NB4 (cell line): ENCODE measurements at regions not wholly inside any gene's neighbourhood (a gene's known extent, or its start where the extent isn't known, plus 50 kb on each side); places are given as distances from the start of the nearest gene placed in this dataset.
A peak's percentile ranks its signal among the peaks of the same experiment; 100 is the strongest.

Source experiments
- DNase-seq: peaks from one replicate; pipeline ENCODE4 v3.0.0; 2010; ENCODE audit warnings: low read depth
- H3K4me3 ChIP-seq: one replicate; pipeline ENCODE4 v1.5.1; 2011; ENCODE audit warnings: mild to moderate bottlenecking, low read depth, low read length, moderate library complexity
- CTCF ChIP-seq: IDR thresholded peaks from one replicate; pipeline ENCODE4 v1.5.1; 2012; ENCODE audit warnings: low read depth, low read length
- MAX ChIP-seq: IDR thresholded peaks from 2 replicates; pipeline ENCODE4 v1.6.1; 2011; ENCODE audit warnings: low read depth, low read length
- MYC ChIP-seq: IDR thresholded peaks from 2 replicates; pipeline ENCODE4 v1.6.1; 2011; ENCODE audit warnings: low read depth, low read length
- POLR2A ChIP-seq: IDR thresholded peaks from 2 replicates; pipeline ENCODE4 v1.6.1; 2011; ENCODE audit warnings: mild to moderate bottlenecking; ENCODE audit not compliant: insufficient read length; ENCODE audit errors: extremely low read depth

GRCh38 chr20:22974354-22974753, 60.8 kb upstream of the SSTR4 start:
- TF ChIP-seq MYC, result no peak
- peak; percentile 72 for TF ChIP-seq CTCF
- H3K4me3 ChIP-seq, result no peak overlapping the region
- DNase-seq, result peak; percentile 45

GRCh38 chr20:22977047-22977785, 57.9 kb upstream of the SSTR4 start:
- TF ChIP-seq MYC, result no peak
- TF ChIP-seq CTCF, result no peak
- no peak for TF ChIP-seq POLR2A
- TF ChIP-seq MAX, result no peak
- no peak for DNase-seq
- no peak overlapping the region for H3K4me3 ChIP-seq

DNA sequence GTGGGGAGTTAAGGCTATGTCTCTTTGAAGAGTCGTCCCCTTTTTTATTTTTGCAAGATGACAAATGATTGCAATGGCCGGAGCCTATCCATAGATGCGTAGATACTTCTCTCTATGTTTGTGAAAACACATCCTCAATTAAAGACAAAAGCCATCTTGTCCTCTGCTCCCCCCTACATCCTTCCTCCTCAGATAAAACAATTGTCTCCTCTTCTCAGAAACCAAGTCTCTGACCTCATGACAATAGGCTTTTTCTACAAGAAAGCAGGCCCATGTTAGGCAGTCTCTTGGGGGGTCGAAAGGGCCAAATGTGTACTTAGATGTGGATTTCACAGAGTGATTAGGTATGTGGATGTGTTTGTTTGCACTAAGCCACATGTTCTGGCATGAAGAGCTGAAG, 51.1 kb upstream of the SSTR4 start:
- TF ChIP-seq MYC, result no peak
- TF ChIP-seq MAX, result no peak
- TF ChIP-seq CTCF, result no peak
- TF ChIP-seq POLR2A, result no peak
- DNase-seq, result no peak
- H3K4me3 ChIP-seq, result no peak overlapping the region

- TF ChIP-seq CTCF, result no peak
- no peak for TF ChIP-seq POLR2A
- TF ChIP-seq MAX, result no peak
- TF ChIP-seq MYC, result no peak
- no peak overlapping the region for H3K4me3 ChIP-seq
- DNase-seq, result peak; percentile 38
Measured at GRCh38 chr20:22984606-22985005, 50.5 kb upstream of the SSTR4 start.

DNA sequence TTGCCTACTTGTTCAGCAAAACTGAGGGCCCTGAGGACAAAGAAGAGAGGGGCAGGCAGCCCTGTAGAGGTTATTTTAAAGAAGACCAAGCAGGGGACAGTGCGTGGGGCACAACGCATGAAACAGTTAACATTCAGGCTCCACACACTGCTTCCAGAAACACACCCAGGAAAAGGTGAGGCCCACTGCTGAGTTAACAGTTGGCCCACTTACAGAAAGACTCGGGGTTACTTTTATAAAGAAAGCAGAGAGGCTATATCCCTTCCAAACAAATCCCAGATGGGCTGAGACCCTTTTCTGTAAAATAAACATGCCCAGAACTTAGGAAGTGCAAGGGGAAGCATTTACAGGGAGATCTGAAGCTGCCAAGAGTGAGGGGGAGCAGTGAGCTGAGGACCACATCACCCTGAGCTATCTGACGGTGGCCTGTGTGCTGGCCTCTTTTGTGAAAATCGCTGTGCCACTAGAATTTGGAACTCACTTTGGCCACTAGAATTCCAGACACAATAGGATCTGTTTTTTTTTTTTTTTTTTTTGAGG, 49.8 kb upstream of the SSTR4 start:
- no peak for DNase-seq
- no peak for TF ChIP-seq MAX
- no peak for TF ChIP-seq CTCF
- no peak for TF ChIP-seq MYC
- no peak for TF ChIP-seq POLR2A
- no peak overlapping the region for H3K4me3 ChIP-seq
